HG03378 (cell line): ENCODE measurements at regions not wholly inside any gene's neighbourhood (a gene's known extent, or its start where the extent isn't known, plus 50 kb on each side); places are given as distances from the start of the nearest gene placed in this dataset.
"Not testable (repeated sequence)": the region's sequence is repeated elsewhere in the genome, so short reads cannot be mapped to it uniquely, and the experiment has no call there.

Experiments used
- ATAC-seq: cut with Tn5 transposase; IDR thresholded peaks from one replicate; pipeline ENCODE4 v1.9.1; 2021; ENCODE audit warnings: mild to moderate bottlenecking, moderate library complexity; ENCODE audit not compliant: unreplicated experiment

DNA sequence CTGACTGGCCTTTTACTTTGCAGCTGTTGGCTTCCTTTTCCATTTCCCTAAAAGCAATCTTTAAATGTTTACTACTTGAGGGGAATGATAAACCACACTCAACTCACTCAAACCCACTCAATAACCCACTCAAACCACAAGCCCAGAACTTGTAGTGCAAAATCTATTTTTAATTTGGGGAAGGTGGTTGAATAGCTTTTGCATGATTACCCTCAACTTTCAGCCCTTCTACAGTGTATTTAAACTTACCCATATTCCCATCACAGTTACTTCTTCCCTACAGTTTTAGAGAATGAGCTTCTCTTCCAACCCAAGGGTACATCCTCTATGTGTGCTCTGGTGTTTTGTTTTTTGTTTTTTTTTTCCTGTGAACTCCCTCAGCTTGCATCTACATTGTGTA is 636.1 kb downstream of the TDRD15 start:
- ATAC-seq = no peak

GRCh38 chr2:21761361-21761760 is 637.6 kb downstream of the TDRD15 start:
- no peak for ATAC-seq

DNA sequence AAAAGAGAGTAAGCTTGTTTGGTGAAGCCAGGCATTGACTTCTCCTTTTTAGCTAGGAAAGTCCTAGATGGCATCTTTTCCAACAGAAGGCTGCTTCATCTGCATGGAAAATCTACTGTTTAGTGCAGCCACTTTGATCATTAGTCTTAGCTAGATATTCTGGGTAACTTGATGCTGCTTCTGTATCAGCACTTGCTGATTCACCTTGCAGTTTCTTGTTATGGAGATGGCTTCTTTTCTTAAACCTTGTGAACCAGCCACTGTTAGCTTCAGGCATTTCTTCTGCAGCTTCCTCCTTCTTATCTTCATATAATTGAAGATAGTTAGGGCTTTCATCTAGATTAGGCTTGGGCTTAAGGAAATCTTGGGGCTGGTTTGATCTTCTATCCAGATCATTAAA is 639.7 kb downstream of the TDRD15 start:
- no peak for ATAC-seq

DNA sequence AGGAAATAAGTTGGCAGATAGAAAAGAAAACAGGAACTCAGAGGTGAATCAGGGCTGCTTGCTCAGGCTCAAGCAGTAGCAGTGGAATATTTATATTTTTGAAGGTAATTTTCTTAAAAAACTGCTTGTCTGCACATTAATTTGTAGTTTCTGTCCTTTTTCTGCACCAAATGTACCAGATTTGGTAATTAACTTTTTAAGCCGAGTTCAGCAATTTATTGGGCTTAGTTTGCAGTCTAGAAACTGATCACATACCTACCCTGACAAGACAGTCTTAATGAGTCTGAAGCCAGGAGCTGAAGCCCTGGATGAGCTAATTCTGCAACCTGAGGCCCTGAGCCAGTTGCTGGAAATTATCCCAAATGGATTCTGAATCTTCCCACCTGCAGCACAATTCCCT is 647.0 kb downstream of the TDRD15 start:
- ATAC-seq = no peak

GRCh38 chr2:21772624-21773023 is 648.9 kb downstream of the TDRD15 start:
- no peak for ATAC-seq

DNA sequence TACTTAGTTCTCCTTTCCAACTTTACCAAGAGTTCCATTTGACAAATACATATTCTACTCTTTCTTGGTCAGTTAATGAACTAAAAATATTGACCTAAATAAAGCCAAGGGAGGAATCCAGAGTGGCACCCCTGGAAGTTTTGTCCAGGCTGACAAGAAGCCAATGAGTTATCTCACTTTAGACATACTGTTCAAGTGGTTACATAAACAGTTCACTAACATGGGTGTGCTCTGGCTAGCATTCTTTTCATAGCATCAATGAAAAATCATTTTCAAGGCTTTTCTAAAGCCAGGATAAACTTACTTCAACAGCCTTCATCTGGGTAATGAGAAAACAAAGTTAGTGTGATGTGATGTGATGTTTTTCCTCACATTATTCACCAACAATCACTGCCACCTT is 649.4 kb downstream of the TDRD15 start:
- no peak for ATAC-seq

- no peak for ATAC-seq
Measured at GRCh38 chr2:21774691-21775368, 651.1 kb downstream of the TDRD15 start.

GRCh38 chr2:21779786-21780185 is 656.0 kb downstream of the TDRD15 start:
- ATAC-seq = no peak

DNA sequence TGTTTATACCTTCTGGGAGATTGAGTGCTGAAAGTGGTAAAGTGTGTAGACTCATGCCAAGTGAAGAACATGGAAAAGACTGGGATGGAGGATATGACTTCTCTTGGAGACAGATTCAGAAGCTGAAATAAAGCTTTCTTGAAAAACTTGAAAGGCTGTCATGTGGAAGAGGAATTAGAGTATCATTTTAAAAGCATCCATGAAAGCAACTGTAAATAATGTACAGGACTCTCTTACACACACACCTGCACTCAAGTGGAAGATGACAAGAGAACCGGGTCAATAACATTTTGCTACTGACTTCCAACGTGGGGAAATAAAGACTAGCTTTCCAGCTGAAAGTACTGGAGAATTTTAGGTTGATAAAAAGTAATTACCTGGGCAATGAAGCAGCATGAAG is 658.2 kb downstream of the TDRD15 start:
- ATAC-seq = no peak

DNA sequence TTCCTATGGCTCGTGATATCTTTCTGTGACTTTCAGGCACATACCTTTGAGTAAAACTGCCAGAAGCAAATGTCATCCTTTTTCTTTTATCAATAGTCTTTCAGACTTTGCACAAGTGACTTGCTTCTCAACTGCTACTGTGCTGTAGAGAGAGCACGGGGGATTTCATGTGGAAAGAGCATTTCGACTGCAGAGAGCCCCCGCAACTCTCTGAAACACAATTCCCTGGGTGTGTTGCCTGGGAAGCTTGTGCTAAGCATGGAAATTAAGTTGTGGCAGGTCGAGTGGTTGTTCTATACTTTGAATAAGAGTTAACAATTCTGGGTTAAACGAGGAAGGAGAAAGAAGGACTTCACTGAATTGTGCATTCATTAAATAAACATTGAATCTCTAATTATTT is 659.1 kb downstream of the TDRD15 start:
- ATAC-seq = no peak

- ATAC-seq = no peak
Measured at GRCh38 chr2:21787941-21788340, 664.2 kb downstream of the TDRD15 start.

DNA sequence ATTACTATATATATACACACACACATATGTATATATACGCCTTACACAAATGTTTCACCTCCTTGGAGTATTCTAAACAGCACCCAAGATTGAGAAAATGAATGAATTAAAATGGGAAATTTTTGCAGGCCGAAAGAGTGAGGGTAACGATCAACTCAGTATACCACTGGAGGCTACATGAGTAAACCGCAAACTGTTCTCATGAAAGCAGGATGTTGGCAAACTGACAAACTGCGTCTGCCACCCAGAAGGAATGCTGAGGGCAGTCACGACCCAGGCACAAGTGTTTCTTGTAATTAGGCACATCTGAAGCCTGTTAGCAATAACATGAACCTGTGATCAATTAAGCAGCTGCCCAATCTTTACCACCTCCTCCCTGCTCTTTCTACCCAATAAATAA is 666.5 kb downstream of the TDRD15 start:
- ATAC-seq = not testable (repeated sequence)

- ATAC-seq = no peak
Measured at GRCh38 chr2:21792571-21792970, 668.8 kb downstream of the TDRD15 start.

DNA sequence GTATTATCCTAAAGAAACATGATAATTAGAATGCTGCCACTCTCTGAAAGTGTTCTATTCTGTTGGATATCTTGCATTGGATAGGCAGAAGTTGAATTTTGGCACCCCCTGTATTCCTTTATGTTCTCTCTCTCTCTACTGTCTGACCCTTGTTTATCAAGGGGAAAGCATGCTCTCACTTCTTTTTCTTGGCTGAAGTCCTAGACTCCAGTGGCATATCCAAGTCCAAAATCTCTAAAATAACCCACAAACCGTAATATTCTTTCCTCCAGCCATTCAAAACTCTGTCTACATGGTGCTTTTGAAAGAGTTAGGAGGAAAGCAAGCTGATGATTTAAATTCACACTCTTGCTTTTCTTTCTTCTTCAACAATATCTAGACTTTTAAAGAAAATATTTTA is 669.7 kb downstream of the TDRD15 start:
- no peak for ATAC-seq

GRCh38 chr2:21794611-21795010 is 670.8 kb downstream of the TDRD15 start:
- ATAC-seq = no peak

DNA sequence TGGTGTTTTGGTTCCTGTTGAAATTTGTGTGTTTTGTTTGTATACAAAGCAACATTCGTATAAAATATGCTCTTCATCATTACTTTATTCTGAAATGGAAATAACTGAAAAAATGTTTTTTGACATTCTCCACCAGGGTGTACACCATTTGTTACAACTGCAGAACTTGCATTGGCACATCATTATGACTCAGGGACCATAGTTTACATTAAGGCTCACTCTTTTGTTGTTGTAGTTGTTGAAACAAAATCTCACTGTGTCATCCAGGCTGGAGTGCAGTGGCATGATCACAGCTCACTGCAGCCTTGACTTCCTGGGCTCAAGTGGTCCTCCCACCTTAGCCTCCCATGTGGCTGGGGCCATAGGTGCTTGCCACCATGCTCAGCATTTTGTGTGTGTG is 676.6 kb downstream of the TDRD15 start:
- ATAC-seq = no peak

GRCh38 chr2:21803550-21803949 is 679.8 kb downstream of the TDRD15 start:
- ATAC-seq = no peak

DNA sequence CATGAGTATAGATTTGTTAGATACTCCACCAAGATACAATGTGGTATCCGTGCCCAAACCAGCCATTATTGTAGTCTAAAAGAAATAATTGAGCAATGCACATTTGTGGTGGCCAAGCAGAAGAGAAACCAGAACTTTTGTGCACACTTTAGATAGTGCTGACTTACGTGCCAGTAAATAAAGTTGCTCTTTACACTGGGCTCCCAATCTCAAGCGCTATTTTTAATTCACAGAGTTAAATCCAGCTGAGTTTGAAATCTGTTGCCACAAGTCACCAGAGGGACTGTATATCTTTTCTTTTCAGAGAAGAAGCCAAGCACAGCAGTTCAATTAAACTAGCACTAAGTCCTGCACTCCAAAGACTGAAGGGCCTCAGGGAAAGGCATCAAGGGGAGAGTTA is 680.4 kb downstream of the TDRD15 start:
- ATAC-seq = no peak

DNA sequence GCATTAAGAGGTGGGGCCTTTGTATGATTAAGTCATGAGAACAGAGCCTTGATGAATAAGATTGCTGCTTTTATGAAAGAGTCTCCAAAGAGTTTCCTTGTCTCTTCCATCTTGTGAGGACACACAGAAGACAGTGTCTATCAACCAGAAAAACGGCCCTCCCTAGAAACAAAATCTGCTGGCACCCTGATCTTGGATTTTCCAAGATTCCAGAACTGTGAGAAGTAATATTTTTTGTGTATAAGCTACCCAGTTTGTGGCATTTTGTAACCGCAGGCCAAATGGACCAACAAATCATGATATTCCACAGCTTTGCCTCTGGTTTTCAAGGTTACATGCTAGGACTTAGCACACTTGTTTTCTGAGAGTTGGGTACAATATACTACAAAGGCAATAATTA is 687.8 kb downstream of the TDRD15 start:
- no peak for ATAC-seq

DNA sequence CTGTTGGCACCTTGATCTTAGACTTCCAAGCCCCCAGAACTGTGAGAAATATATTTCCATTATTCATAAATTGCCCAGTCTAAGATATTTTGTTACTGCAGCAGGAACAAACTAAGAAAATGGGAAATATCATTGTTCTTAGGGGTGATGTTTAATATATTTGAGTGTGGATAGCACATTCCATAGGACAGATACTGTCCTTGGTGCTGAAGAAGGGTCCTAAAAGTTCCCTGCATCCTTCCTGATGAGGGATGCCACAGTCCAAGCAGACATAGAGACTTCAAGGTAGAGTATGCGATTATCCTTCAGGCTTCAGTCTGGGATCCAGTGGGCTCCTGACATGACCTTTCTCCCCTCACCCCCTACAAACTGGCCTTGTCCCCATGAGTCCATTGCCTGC is 689.0 kb downstream of the TDRD15 start:
- no peak for ATAC-seq

DNA sequence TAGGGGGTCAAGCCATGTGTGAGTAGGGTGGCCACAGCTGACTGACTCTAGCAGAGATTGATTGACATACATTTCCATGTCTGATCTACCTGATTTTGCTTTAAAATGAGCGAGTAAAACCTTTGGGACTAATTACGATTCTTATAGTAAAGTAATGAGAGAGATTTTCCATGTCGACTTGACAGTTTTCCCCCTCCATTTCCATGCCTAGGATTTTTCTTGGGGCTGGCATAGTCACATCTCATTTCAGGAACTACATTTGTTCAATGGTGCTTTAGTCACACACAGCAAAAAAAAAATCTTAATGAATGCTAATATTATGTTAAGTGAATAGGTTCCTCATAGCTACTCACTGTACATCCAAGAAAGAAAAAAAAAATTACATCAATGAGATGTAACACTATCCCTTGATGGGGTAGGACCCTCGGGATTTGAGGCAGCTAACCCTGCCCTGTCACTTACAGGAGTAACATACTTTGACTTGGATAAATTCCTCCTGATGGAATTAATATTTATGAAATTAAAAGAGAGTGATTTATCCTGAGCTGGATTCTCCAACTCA is 690.9 kb downstream of the TDRD15 start:
- ATAC-seq = no peak

DNA sequence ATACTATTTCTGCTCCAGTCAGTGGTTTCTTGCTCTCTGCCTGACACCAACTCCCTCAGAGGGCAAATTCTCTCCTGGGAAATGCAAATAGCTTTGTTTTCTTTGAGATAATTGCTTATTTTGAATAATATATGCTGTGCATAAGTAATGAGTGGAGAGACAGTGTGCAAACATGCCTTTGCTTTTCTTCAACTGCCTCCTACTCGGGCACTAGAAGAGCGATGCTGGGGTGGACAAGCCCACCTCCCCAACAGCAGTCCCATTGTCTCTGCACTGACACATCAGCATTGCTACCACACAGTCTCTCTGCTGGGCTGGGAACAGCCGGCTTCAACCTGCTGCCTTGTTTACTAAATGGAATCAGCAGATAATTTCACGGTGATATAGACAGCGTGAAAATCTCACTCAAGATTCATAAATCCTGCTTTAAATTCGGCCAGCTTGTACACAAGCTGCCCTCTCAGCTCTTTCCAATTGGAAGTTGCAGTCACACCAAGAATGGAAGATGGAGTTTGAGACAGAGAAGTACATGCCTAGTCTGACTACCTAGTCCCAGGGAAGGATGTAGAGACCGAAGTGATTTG is 694.5 kb downstream of the TDRD15 start:
- ATAC-seq = no peak

DNA sequence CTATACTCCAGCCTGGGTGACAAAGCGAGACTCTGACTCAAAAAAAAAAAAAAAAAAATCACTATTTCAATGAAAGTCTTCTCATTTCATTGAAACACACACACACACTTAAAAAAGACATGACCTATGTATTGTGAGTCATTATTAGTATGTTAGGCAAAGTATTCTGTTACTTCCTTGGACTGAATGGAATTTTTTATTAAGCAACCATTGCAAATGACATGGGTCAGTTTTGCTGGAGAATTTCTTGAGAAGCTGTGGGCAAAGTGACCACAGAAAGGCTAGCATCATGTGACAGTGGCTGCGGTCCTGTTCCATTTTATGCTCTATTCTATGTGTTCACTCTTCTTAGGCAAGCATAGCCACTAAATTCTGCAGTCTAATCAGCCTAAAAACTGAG is 695.7 kb downstream of the TDRD15 start:
- no peak for ATAC-seq
